Hepatocyte (in vitro differentiated cells): ENCODE measurements at regions not wholly inside any gene's neighbourhood (a gene's known extent, or its start where the extent isn't known, plus 50 kb on each side); places are given as distances from the start of the nearest gene placed in this dataset.

Experiments used
- DNase-seq: peaks from one replicate; pipeline ENCODE4 v3.0.0-alpha.2; 2016; ENCODE audit warnings: low spot score
- H2AFZ ChIP-seq: fragments of 200-600 bp; sonication (generic); 2 replicates; pipeline ENCODE4 v1.6.0; 2016; ENCODE audit warnings: antibody characterized with exemption, mild to moderate bottlenecking
- H3K27ac ChIP-seq: fragments of 200-600 bp; sonication (generic); 2 replicates; pipeline ENCODE4 v1.5.1; 2016; ENCODE audit warnings: mild to moderate bottlenecking
- H3K27me3 ChIP-seq: fragments of 200-600 bp; sonication (generic); 2 replicates; pipeline ENCODE4 v1.6.1; 2016
- H3K36me3 ChIP-seq: fragments of 200-600 bp; sonication (generic); replicated peaks from 2 replicates; pipeline ENCODE4 v1.5.1; 2016; ENCODE audit warnings: low read depth; ENCODE audit not compliant: insufficient read depth
- H3K4me1 ChIP-seq: fragments of 200-600 bp; sonication (generic); 2 replicates; pipeline ENCODE4 v1.5.1; 2016; ENCODE audit warnings: mild to moderate bottlenecking, moderate library complexity; ENCODE audit not compliant: insufficient read depth
- H3K4me2 ChIP-seq: fragments of 200-600 bp; sonication (generic); 2 replicates; pipeline ENCODE4 v1.6.0; 2016
- H3K4me3 ChIP-seq: fragments of 200-600 bp; sonication (generic); 2 replicates; pipeline ENCODE4 v1.5.1; 2016; ENCODE audit warnings: mild to moderate bottlenecking
- H3K79me2 ChIP-seq: fragments of 200-600 bp; sonication (generic); 2 replicates; pipeline ENCODE4 v1.6.0; 2017; ENCODE audit warnings: mild to moderate bottlenecking
- H3K9me2 ChIP-seq: fragments of 200-600 bp; sonication (generic); replicated peaks from 2 replicates; pipeline ENCODE4 v1.6.0; 2017; ENCODE audit warnings: mild to moderate bottlenecking; ENCODE audit not compliant: insufficient read depth
- H3K9me3 ChIP-seq: fragments of 200-600 bp; sonication (generic); 2 replicates; pipeline ENCODE4 v1.5.1; 2016; ENCODE audit warnings: low read depth, mild to moderate bottlenecking
- H4K20me1 ChIP-seq: fragments of 200-600 bp; sonication (generic); 2 replicates; pipeline ENCODE4 v1.6.0; 2016; ENCODE audit warnings: mild to moderate bottlenecking; ENCODE audit not compliant: insufficient read depth, poor library complexity, severe bottlenecking
- EZH2 ChIP-seq: fragments of 200-600 bp; sonication (generic); IDR thresholded peaks from 2 replicates; pipeline ENCODE4 v1.6.1; 2016; ENCODE audit warnings: antibody characterized with exemption, mild to moderate bottlenecking, borderline replicate concordance
- EZH2phosphoT487 ChIP-seq: fragments of 200-600 bp; sonication (generic); IDR thresholded peaks from one replicate; pipeline ENCODE4 v1.6.1; 2018; ENCODE audit warnings: antibody characterized with exemption, mild to moderate bottlenecking, low read depth, moderate library complexity; ENCODE audit not compliant: unreplicated experiment, severe bottlenecking
- WGBS: methylation state at CpG from one replicate; pipeline ENCODE4 v1.1.6; 2016; ENCODE audit warnings: low lambda C conversion rate; ENCODE audit errors: missing lambda C conversion rate; 5-methylcytosine and 5-hydroxymethylcytosine counted together
- TF ChIP-seq, protein P1 (sequence below): fragments of 200-600 bp; sonication (generic); IDR thresholded peaks from 2 replicates; pipeline ENCODE4 v1.5.1; 2016; ENCODE audit warnings: antibody characterized with exemption, mild to moderate bottlenecking; ENCODE audit not compliant: poor library complexity

DNA sequence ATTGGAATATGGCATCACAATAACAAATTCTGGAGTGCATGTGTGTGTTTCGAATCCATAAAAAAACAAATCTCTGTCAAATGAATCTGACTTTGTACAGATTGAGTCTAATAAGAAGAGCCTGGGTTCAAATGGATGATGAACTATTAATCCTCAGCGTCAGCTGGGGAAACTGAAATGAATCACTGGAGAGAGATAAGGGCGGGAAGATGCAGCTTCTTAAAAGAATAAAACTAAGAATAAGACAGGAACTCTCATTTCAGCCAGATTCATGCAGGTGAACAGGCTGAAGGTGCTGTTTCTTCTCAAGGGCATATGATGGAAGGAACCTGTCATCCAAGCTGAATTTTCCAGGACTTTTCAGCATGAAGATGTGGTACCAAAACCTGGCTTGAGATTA, 202.6 kb upstream of the TRIB2 start:
- Histone ChIP-seq H3K36me3 (no peaks in the 10 kb centered on the region), H4K20me1 (no peaks in the 10 kb centered on the region), H3K4me1 (peaks cover 7% of the 10 kb centered on the region), H3K9me2 (no peaks in the 10 kb centered on the region), H3K27ac (no peak overlapping the region), H2AFZ (no peak overlapping the region), H3K9me3 (no peaks in the 10 kb centered on the region), H3K79me2 (no peaks in the 10 kb centered on the region), H3K4me3 (no peak overlapping the region), H3K4me2 (no peak overlapping the region), H3K27me3 (no peaks in the 10 kb centered on the region)
- TF ChIP-seq, protein P1, sequence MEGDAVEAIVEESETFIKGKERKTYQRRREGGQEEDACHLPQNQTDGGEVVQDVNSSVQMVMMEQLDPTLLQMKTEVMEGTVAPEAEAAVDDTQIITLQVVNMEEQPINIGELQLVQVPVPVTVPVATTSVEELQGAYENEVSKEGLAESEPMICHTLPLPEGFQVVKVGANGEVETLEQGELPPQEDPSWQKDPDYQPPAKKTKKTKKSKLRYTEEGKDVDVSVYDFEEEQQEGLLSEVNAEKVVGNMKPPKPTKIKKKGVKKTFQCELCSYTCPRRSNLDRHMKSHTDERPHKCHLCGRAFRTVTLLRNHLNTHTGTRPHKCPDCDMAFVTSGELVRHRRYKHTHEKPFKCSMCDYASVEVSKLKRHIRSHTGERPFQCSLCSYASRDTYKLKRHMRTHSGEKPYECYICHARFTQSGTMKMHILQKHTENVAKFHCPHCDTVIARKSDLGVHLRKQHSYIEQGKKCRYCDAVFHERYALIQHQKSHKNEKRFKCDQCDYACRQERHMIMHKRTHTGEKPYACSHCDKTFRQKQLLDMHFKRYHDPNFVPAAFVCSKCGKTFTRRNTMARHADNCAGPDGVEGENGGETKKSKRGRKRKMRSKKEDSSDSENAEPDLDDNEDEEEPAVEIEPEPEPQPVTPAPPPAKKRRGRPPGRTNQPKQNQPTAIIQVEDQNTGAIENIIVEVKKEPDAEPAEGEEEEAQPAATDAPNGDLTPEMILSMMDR, result no peak
- TF ChIP-seq EZH2, result no peak
- TF ChIP-seq EZH2phosphoT487, result no peak
- WGBS, result 54% methylated on average over 3 of the region's 3 CpGs
- no peak for DNase-seq

DNA sequence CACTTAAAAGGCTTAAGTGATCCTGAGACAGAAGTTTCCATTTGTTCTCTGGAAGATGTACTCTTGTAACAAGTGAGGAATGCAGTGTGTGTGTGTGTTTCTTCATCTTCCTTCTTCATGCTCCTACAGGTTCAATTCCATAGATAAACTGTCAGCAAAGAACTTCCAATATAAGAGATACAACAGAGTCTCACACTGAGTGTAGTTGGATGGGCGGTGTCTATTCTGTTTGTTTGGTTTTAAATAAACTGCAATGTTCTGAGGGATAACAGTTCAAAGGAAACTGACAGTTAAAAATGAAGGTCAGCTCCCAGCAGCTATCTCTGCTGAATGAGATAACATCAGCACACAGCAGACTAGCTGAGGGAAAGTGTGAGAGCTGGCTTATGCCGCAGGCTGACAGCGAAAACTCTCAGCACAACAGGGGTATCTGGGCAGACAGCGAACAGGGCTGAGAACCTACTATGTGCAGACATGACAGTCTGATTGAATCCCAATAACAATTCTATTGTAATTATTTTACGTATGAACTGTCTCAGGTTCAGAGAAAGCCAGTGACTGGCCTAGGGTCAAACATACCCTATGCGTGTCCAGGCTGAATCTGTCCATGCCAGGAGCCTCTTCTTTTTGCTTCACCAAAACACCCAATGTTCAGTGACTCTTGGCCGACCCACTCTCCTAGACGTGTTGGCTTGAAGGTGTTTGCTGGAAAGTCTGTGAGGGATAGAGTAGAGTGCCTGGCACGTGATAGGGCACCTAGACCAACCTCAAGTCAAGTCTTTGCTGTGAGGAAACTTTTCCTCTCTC, 201.9 kb upstream of the TRIB2 start:
- peak; percentile 35 for DNase-seq
- Histone ChIP-seq H3K27ac (peak overlapping the region; percentile 20), H3K9me2 (no peaks in the 10 kb centered on the region), H2AFZ (no peak overlapping the region), H3K4me1 (peaks cover 7% of the 10 kb centered on the region), H3K79me2 (no peaks in the 10 kb centered on the region), H3K9me3 (no peaks in the 10 kb centered on the region), H3K4me2 (no peak overlapping the region), H4K20me1 (no peaks in the 10 kb centered on the region), H3K36me3 (no peaks in the 10 kb centered on the region), H3K27me3 (no peaks in the 10 kb centered on the region), H3K4me3 (no peak overlapping the region)
- 51% methylated on average over 9 of the region's 9 CpGs for WGBS
- no peak for TF ChIP-seq EZH2
- no peak for TF ChIP-seq EZH2phosphoT487

DNA sequence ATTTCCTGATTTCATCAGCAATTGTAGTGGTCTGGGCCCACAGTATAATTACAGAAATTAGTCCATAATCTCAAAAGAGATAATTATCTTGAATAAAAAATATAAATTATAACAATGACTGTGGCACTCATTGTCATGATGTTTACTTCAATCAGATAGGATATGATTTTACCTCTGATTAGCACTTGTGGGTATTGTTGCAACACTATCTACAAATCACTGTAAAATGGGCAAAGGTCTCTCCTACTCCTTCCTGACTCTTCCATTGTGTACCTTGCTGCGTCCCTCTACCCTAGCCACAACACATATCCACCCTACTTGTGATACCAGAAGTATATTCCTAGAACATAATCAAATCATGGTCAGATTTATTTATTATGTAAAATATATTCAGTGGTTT, 200.9 kb upstream of the TRIB2 start:
- Histone ChIP-seq H3K27ac (no peak overlapping the region), H3K79me2 (no peaks in the 10 kb centered on the region), H3K4me1 (peaks cover 7% of the 10 kb centered on the region), H3K4me2 (no peak overlapping the region), H2AFZ (no peak overlapping the region), H4K20me1 (no peaks in the 10 kb centered on the region), H3K4me3 (no peak overlapping the region), H3K9me3 (no peaks in the 10 kb centered on the region), H3K9me2 (no peaks in the 10 kb centered on the region), H3K36me3 (no peaks in the 10 kb centered on the region), H3K27me3 (no peaks in the 10 kb centered on the region)
- no peak for TF ChIP-seq EZH2phosphoT487
- TF ChIP-seq, protein P1, result no peak
- no peak for TF ChIP-seq EZH2
- WGBS, result 80% methylated on average over 1 of the region's 1 CpG
- DNase-seq, result no peak

DNA sequence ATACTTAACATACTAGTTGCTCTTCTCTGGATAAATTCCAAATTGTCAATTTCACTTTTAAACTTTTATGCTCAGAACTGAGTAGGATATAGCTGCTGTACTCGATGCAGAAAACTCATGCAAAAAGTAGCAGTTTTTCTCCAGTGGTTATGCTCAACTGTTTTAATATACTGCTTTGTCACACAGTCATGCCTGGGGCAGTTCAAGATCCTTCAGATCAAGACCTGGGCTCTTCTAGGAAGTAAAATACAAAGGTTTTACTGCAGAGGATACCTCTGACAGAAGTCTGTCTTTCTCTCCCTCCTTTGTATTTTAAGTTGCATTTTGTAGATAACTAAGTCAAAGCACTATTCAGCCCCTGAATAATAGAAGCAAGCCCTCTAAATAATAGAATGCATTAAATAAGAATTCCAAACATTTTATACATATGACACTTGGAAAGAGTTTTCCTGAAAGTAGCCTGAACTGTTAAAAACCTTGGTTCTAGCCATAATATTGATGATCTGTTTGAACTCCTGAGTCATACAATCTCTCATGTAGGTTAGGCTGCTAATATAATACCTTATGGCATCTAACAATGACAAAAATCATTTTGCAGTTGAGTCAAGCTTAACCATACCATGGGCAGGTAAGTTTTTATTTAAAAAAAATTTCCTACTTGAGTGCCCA, 183.3 kb upstream of the TRIB2 start:
- H3K79me2 ChIP-seq, result no peaks in the 10 kb centered on the region
- DNase-seq, result no peak
- 64% methylated on average over 1 of the region's 1 CpG for WGBS
- no peak for TF ChIP-seq EZH2
- TF ChIP-seq, protein P1, result no peak
- no peak for TF ChIP-seq EZH2phosphoT487
- H3K9me2 ChIP-seq, result no peaks in the 10 kb centered on the region
- no peaks in the 10 kb centered on the region for H4K20me1 ChIP-seq
- H3K27me3 ChIP-seq, result no peaks in the 10 kb centered on the region
- H3K27ac ChIP-seq, result peak overlapping the region; percentile 72
- no peak overlapping the region for H3K4me3 ChIP-seq
- no peaks in the 10 kb centered on the region for H3K36me3 ChIP-seq
- no peak overlapping the region for H2AFZ ChIP-seq
- H3K9me3 ChIP-seq, result no peaks in the 10 kb centered on the region
- H3K4me2 ChIP-seq, result no peak overlapping the region
- no peaks in the 10 kb centered on the region for H3K4me1 ChIP-seq
